OCI-LY1 (cell line): ENCODE measurements at regions not wholly inside any gene's neighbourhood (a gene's known extent, or its start where the extent isn't known, plus 50 kb on each side); places are given as distances from the start of the nearest gene placed in this dataset.

Experiments
- H2AFZ ChIP-seq: fragments of 200-600 bp; sonication (generic), shearing (Covaris generic); 2 replicates; pipeline ENCODE4 v1.6.0; 2014; ENCODE audit warnings: antibody characterized with exemption, mild to moderate bottlenecking, low read length
- H3F3A ChIP-seq: fragments of 200-600 bp; sonication (generic), shearing (Covaris generic); 2 replicates; pipeline ENCODE4 v1.6.0; 2014; ENCODE audit warnings: mild to moderate bottlenecking, antibody characterized with exemption, low read length, moderate library complexity; ENCODE audit not compliant: insufficient read depth
- H3K27ac ChIP-seq: fragments of 200-600 bp; sonication (generic); 2 replicates; pipeline ENCODE4 v1.5.1; 2014; ENCODE audit warnings: low read length, mixed run types, mild to moderate bottlenecking, low read depth; ENCODE audit not compliant: poor library complexity, severe bottlenecking
- H3K27me3 ChIP-seq: fragments of 200-600 bp; sonication (generic); 2 replicates; pipeline ENCODE4 v1.6.0; 2014; ENCODE audit warnings: antibody characterized with exemption, mild to moderate bottlenecking, low read length, moderate library complexity; ENCODE audit not compliant: insufficient read depth
- H3K36me3 ChIP-seq: fragments of 200-600 bp; sonication (generic); 2 replicates; pipeline ENCODE4 v1.6.1; 2014; ENCODE audit warnings: mild to moderate bottlenecking, antibody characterized with exemption, low read length, moderate library complexity, mixed read lengths; ENCODE audit not compliant: insufficient read depth
- H3K4me1 ChIP-seq: fragments of 200-600 bp; sonication (generic); 2 replicates; pipeline ENCODE4 v1.5.1; 2014; ENCODE audit warnings: mild to moderate bottlenecking, low read length, moderate library complexity; ENCODE audit not compliant: insufficient read depth, severe bottlenecking
- H3K4me2 ChIP-seq: fragments of 200-600 bp; sonication (generic), shearing (Covaris generic); 2 replicates; pipeline ENCODE4 v1.6.1; 2014; ENCODE audit warnings: low read length
- H3K4me3 ChIP-seq: fragments of 200-600 bp; sonication (generic); 2 replicates; pipeline ENCODE4 v1.5.1; 2014; ENCODE audit warnings: low read length, low read depth, mild to moderate bottlenecking, mixed read lengths; ENCODE audit not compliant: poor library complexity, severe bottlenecking
- H3K79me2 ChIP-seq: fragments of 200-600 bp; shearing (Covaris generic); 2 replicates; pipeline ENCODE4 v1.6.1; 2016; ENCODE audit warnings: mixed run types, low read length, mixed read lengths; ENCODE audit not compliant: insufficient read depth
- H3K9ac ChIP-seq: fragments of 200-600 bp; sonication (generic), shearing (Covaris generic); 2 replicates; pipeline ENCODE4 v1.6.1; 2014; ENCODE audit warnings: mild to moderate bottlenecking, low read length, mixed read lengths
- H3K9me2 ChIP-seq: fragments of 200-600 bp; sonication (generic), shearing (Covaris generic); 2 replicates; pipeline ENCODE4 v1.6.1; 2014; ENCODE audit warnings: low read depth, mild to moderate bottlenecking, low read length, mixed read lengths
- H3K9me3 ChIP-seq: fragments of 200-600 bp; shearing (Covaris generic); 2 replicates; pipeline ENCODE4 v1.6.1; 2014; ENCODE audit warnings: low read length, mixed read lengths
- H4K20me1 ChIP-seq: fragments of 200-600 bp; sonication (generic), shearing (Covaris generic); 2 replicates; pipeline ENCODE4 v1.6.0; 2016; ENCODE audit warnings: mild to moderate bottlenecking, low read length; ENCODE audit not compliant: insufficient read depth
- CTCF ChIP-seq: fragments of 200-600 bp; sonication (generic), shearing (Covaris generic); IDR thresholded peaks from 2 replicates; pipeline ENCODE4 v1.5.1; 2017; ENCODE audit warnings: mild to moderate bottlenecking, antibody characterized with exemption, low read length, moderate library complexity, mixed read lengths
- EZH2 ChIP-seq: fragments of 200-600 bp; sonication (generic), shearing (Covaris generic); IDR thresholded peaks from 2 replicates; pipeline ENCODE4 v1.8.0; 2017; ENCODE audit warnings: borderline replicate concordance, mixed run types, mild to moderate bottlenecking, antibody characterized with exemption, low read length, moderate library complexity, mixed read lengths

- Histone ChIP-seq H3K4me1 (no peaks in the 10 kb centered on the region), H3K9ac (no peak overlapping the region), H4K20me1 (no peaks in the 10 kb centered on the region), H3K27me3 (peaks cover 5% of the 10 kb centered on the region; the same call in 1 of the 2 replicates), H3K27ac (no peak overlapping the region), H3K36me3 (no peaks in the 10 kb centered on the region), H3F3A (no peaks in the 10 kb centered on the region), H3K9me3 (no peaks in the 10 kb centered on the region), H2AFZ (no peak overlapping the region), H3K9me2 (no peaks in the 10 kb centered on the region), H3K79me2 (no peaks in the 10 kb centered on the region), H3K4me3 (no peak overlapping the region), H3K4me2 (no peak overlapping the region)
- TF ChIP-seq CTCF, result no peak
- no peak for TF ChIP-seq EZH2
These were observed 160.4 kb downstream of the NSG2 start for GRCh38 chr5:174205939-174206338.

DNA sequence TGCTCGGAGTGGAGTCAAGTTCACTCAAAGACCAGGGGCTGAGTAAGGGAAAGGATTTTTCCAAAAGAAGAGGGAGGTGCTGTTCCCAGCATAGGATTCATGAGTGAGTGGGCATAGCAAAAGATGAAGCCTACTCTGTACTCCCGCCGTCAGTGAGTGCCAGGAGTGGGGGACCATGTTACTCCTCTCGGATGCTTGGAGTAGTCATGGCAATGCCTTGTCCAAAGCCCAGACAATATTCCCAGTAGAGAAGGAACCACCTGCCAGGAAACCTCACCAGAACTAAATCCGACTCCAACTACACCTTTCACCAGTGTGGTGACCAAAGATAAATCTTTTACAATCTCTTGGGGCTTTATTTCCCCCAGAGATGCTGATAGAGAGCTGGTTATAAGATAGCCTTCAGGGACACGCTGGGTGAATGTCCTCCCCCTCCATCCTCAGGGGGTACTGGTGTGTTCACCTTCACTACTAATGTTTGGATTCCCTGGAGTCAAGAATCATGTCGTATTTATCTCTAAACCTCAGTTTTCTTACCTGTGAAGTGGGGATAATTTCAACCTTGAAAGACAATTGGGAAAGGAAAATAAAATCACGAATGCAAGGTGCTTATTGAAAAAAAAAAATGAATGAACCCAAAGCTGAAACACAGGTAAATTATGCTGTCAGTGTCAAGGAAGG lies 165.2 kb downstream of the NSG2 start:
- no peak overlapping the region for H3K4me3 ChIP-seq
- no peaks in the 10 kb centered on the region for H3K79me2 ChIP-seq
- H3K9me3 ChIP-seq, result no peaks in the 10 kb centered on the region
- no peaks in the 10 kb centered on the region for H3K9me2 ChIP-seq
- H2AFZ ChIP-seq, result no peak overlapping the region
- no peaks in the 10 kb centered on the region for H3K4me1 ChIP-seq
- no peak overlapping the region for H3K27ac ChIP-seq
- peaks cover 5% of the 10 kb centered on the region; the same call in 1 of the 2 replicates for H3K27me3 ChIP-seq
- no peaks in the 10 kb centered on the region for H4K20me1 ChIP-seq
- TF ChIP-seq CTCF, result no peak
- no peak for TF ChIP-seq EZH2
- H3K4me2 ChIP-seq, result no peak overlapping the region
- no peak overlapping the region for H3K9ac ChIP-seq
- H3K36me3 ChIP-seq, result no peaks in the 10 kb centered on the region
- no peaks in the 10 kb centered on the region for H3F3A ChIP-seq

- no peaks in the 10 kb centered on the region for H3K4me1 ChIP-seq
- H3K79me2 ChIP-seq, result no peaks in the 10 kb centered on the region
- no peak overlapping the region for H3K4me2 ChIP-seq
- H3K36me3 ChIP-seq, result no peaks in the 10 kb centered on the region
- no peak overlapping the region for H3K9ac ChIP-seq
- no peaks in the 10 kb centered on the region for H3F3A ChIP-seq
- no peaks in the 10 kb centered on the region for H4K20me1 ChIP-seq
- H3K27me3 ChIP-seq, result peaks cover 5% of the 10 kb centered on the region; the same call in 1 of the 2 replicates
- TF ChIP-seq CTCF (no peak), EZH2 (no peak)
- no peaks in the 10 kb centered on the region for H3K9me2 ChIP-seq
- no peak overlapping the region for H3K27ac ChIP-seq
- H3K4me3 ChIP-seq, result no peak overlapping the region
- no peaks in the 10 kb centered on the region for H3K9me3 ChIP-seq
- H2AFZ ChIP-seq, result no peak overlapping the region
These were observed 165.7 kb downstream of the NSG2 start for GRCh38 chr5:174211277-174211626.
